Thyroid gland (tissue), 4 donors: ENCODE measurements at regions not wholly inside any gene's neighbourhood (a gene's known extent, or its start where the extent isn't known, plus 50 kb on each side); places are given as distances from the start of the nearest gene placed in this dataset.

Experiments
- CTCF ChIP-seq, 6 experiments: fragments of 200-600 bp in 3 of 6; fragments of 450-650 bp in 3 of 6; sonication (generic) in 3 of 6; IDR thresholded peaks; one replicate each; pipeline ENCODE4 v1.5.1; 2016 to 2019; ENCODE audit warnings: antibody characterized with exemption in 6 of 6, mild to moderate bottlenecking in 2 of 6, inconsistent platforms in 1 of 6, moderate library complexity in 1 of 6
- POLR2A ChIP-seq, 2 donors: fragments of 450-650 bp; IDR thresholded peaks; one replicate each; pipeline ENCODE4 v1.6.1; 2017; ENCODE audit warnings: antibody characterized with exemption in 2 of 2, mild to moderate bottlenecking in 2 of 2, moderate library complexity in 1 of 2

DNA sequence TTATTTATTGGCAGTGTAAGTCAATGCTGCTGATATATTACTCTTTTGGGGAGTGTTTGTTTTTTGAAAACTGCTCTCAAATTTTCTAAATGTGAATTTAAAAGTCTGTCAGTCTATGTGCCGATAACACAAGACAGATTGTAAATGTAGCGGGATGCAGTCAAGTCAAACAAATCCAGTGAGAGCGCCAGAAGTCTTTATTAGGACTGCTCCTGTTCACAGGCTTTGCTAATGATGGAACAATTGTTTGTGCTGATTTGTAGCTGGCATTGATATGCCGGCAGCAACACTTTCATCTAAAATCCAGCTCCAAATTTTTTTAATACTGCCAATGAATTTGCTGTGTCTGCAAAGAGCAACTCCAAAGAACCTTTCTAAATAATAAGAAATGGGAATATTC is 78.7 kb upstream of the TET2 start:
- TF ChIP-seq POLR2A (IDR thresholded peaks at IDR 0.05) (no peak), CTCF (IDR thresholded peaks at IDR 0.05) (no peak)
